Right cardiac atrium (tissue), 5 donors: ENCODE measurements at regions not wholly inside any gene's neighbourhood (a gene's known extent, or its start where the extent isn't known, plus 50 kb on each side); places are given as distances from the start of the nearest gene placed in this dataset.
"Not testable (repeated sequence)": the region's sequence is repeated elsewhere in the genome, so short reads cannot be mapped to it uniquely, and the experiment has no call there.

ENCODE experiments used
- ATAC-seq, 2 donors: fragments of 200-7000 bp; cut with Tn5 transposase; one replicate each; pipeline versions ENCODE4 v1.8.0 to v1.9.1; 2020; ENCODE audit warnings: moderate library complexity in 2 of 2, mild to moderate bottlenecking in 1 of 2
- DNase-seq, 3 donors: peaks; one replicate each; pipeline ENCODE4 v3.0.0-alpha.2; 2020
- H3K27ac ChIP-seq: one replicate; pipeline ENCODE4 v1.5.1; 2013; ENCODE audit warnings: mild to moderate bottlenecking, low read length, control low read depth, moderate library complexity
- H3K27me3 ChIP-seq: one replicate; pipeline ENCODE4 v1.6.1; 2013; ENCODE audit not compliant: control insufficient read depth, insufficient read depth
- H3K4me1 ChIP-seq: one replicate; pipeline ENCODE4 v1.6.1; 2013; ENCODE audit warnings: low read length; ENCODE audit not compliant: control insufficient read depth, insufficient read depth
- H3K4me3 ChIP-seq: one replicate; pipeline ENCODE4 v1.5.1; 2013; ENCODE audit warnings: low read length, control low read depth
- H3K9me3 ChIP-seq: one replicate; pipeline ENCODE4 v1.6.1; 2013; ENCODE audit warnings: low read length; ENCODE audit not compliant: control insufficient read depth
- WGBS: extraction: QIAGEN DNeasy Blood & Tissue Kit; methylation state at CpG from one replicate; pipeline ENCODE4 v1.1.7; 2013; 5-methylcytosine and 5-hydroxymethylcytosine counted together
- intact Hi-C, 4 donors: fragments of 100-400 bp; cut with DNase I; formaldehyde crosslinking; loops; one replicate each; pipeline versions ENCODE4 v1.11.0 to v1.14.0; 2022 to 2023
- donor health status: healthy with polysubstance abuse.
- donor health status: DM: no; HTN: yes; CAD: no.
- donor health status: DM: no; HTN: no; CAD: no.
- donor health status: DM: no; HTN: yes; CAD: no; lungs with severe emphysema.
- donor health status: DM: yes; HTN: yes; CAD: no.

GRCh38 chr16:73949574-73950320, 346.9 kb upstream of the PSMD7 start:
- Histone ChIP-seq H3K9me3 (no peaks in the 10 kb centered on the region), H3K4me3 (no peak overlapping the region)
- intact Hi-C loops: loop anchor here in 1 of 4 donors (10.0 kb wide), 1 partner anchor 1445 kb away; no protein-coding TSS in a partner anchor

GRCh38 chr16:73945631-73946030, 351.0 kb upstream of the PSMD7 start:
- DNase-seq (no peak), ATAC-seq (no peak)
- no peaks in the 10 kb centered on the region for H3K27me3 ChIP-seq
- H3K27ac ChIP-seq: no peak overlapping the region
- H3K4me1 ChIP-seq: no peaks in the 10 kb centered on the region
- WGBS: 77% methylated on average over 4 of the region's 4 CpGs
- no peaks in the 10 kb centered on the region for H3K9me3 ChIP-seq
- intact Hi-C loops: no loop called here
- H3K4me3 ChIP-seq: no peak overlapping the region

More at GRCh38 chr16:73949574-73950320, 346.9 kb upstream of the PSMD7 start:
- DNase-seq (no peak), ATAC-seq (peak; percentile 73 to 87)
- Histone ChIP-seq H3K27me3 (no peaks in the 10 kb centered on the region), H3K27ac (peak overlapping the region; percentile 30), H3K4me1 (no peaks in the 10 kb centered on the region)
- 61% methylated on average over 7 of the region's 7 CpGs for WGBS

- ATAC-seq, H3K9me3 ChIP-seq, H3K27me3 ChIP-seq, H3K4me1 ChIP-seq, DNase-seq, H3K27ac ChIP-seq, intact Hi-C loops, H3K4me3 ChIP-seq: not testable (repeated sequence)
- WGBS: 90% methylated on average over 11 of the region's 11 CpGs
Measured at GRCh38 chr16:73943184-73943583, 353.4 kb upstream of the PSMD7 start.

- DNase-seq, H3K27ac ChIP-seq, ATAC-seq, H3K27me3 ChIP-seq, intact Hi-C loops, H3K4me1 ChIP-seq, H3K9me3 ChIP-seq, H3K4me3 ChIP-seq: not testable (repeated sequence)
- WGBS: 92% methylated on average over 7 of the region's 7 CpGs
Measured at GRCh38 chr16:73940786-73941185, 355.8 kb upstream of the PSMD7 start.

GRCh38 chr16:73923951-73924350, 372.7 kb upstream of the PSMD7 start:
- WGBS: 90% methylated on average over 3 of the region's 3 CpGs
- Histone ChIP-seq H3K27ac (no peak overlapping the region), H3K4me3 (no peak overlapping the region), H3K4me1 (no peaks in the 10 kb centered on the region), H3K9me3 (peaks cover 2% of the 10 kb centered on the region), H3K27me3 (no peaks in the 10 kb centered on the region)
- intact Hi-C loops: no loop called here
- DNase-seq (no peak), ATAC-seq (no peak)

- no peak for DNase-seq
- Histone ChIP-seq H3K4me3 (no peak overlapping the region), H3K27ac (no peak overlapping the region), H3K4me1 (no peaks in the 10 kb centered on the region), H3K27me3 (no peaks in the 10 kb centered on the region), H3K9me3 (no peaks in the 10 kb centered on the region)
- intact Hi-C loops: no loop called here
- no peak for ATAC-seq
- 97% methylated on average over 3 of the region's 3 CpGs for WGBS
Measured at GRCh38 chr16:73921295-73921694, 375.3 kb upstream of the PSMD7 start.

GRCh38 chr16:73916829-73917594, 379.6 kb upstream of the PSMD7 start:
- H3K9me3 ChIP-seq: no peaks in the 10 kb centered on the region
- no peaks in the 10 kb centered on the region for H3K27me3 ChIP-seq
- DNase-seq: peak in 2 of 3 donors; percentile 20 to 48
- no peak overlapping the region for H3K4me3 ChIP-seq
- no peaks in the 10 kb centered on the region for H3K4me1 ChIP-seq
- H3K27ac ChIP-seq: no peak overlapping the region
- intact Hi-C loops: no loop called here
- ATAC-seq: peak; percentile 76 to 96
- WGBS: 48% methylated on average over 10 of the region's 10 CpGs

GRCh38 chr16:73915935-73916334, 380.7 kb upstream of the PSMD7 start:
- no peaks in the 10 kb centered on the region for H3K4me1 ChIP-seq
- H3K4me3 ChIP-seq: no peak overlapping the region
- no peaks in the 10 kb centered on the region for H3K9me3 ChIP-seq
- DNase-seq: no peak
- H3K27ac ChIP-seq: no peak overlapping the region
- intact Hi-C loops: no loop called here
- no peaks in the 10 kb centered on the region for H3K27me3 ChIP-seq
- ATAC-seq: no peak
- 44% methylated on average over 4 of the region's 4 CpGs for WGBS

- Histone ChIP-seq H3K27ac (no peak overlapping the region), H3K4me1 (no peaks in the 10 kb centered on the region), H3K27me3 (no peaks in the 10 kb centered on the region), H3K4me3 (no peak overlapping the region), H3K9me3 (no peaks in the 10 kb centered on the region)
- no peak for ATAC-seq
- intact Hi-C loops: no loop called here
- WGBS: 43% methylated on average over 5 of the region's 5 CpGs
- no peak for DNase-seq
Measured at GRCh38 chr16:73915140-73915539, 381.5 kb upstream of the PSMD7 start.

- Histone ChIP-seq H3K4me3 (no peak overlapping the region), H3K4me1 (no peaks in the 10 kb centered on the region), H3K9me3 (no peaks in the 10 kb centered on the region), H3K27me3 (no peaks in the 10 kb centered on the region), H3K27ac (no peak overlapping the region)
- no peak for ATAC-seq
- intact Hi-C loops: no loop called here
- 92% methylated on average over 1 of the region's 1 CpG for WGBS
- no peak for DNase-seq
Measured at GRCh38 chr16:73912850-73913249, 383.8 kb upstream of the PSMD7 start.

GRCh38 chr16:73912281-73912680, 384.3 kb upstream of the PSMD7 start:
- Histone ChIP-seq H3K27me3 (no peaks in the 10 kb centered on the region), H3K27ac (no peak overlapping the region), H3K4me3 (no peak overlapping the region), H3K9me3 (no peaks in the 10 kb centered on the region), H3K4me1 (no peaks in the 10 kb centered on the region)
- 46% methylated on average over 3 of the region's 3 CpGs for WGBS
- intact Hi-C loops: no loop called here
- DNase-seq (peak in 1 of 3 donors; percentile 26), ATAC-seq (no peak)
